CD4-positive, CD25-positive, alpha-beta regulatory T cell (primary cell): ENCODE measurements at regions not wholly inside any gene's neighbourhood (a gene's known extent, or its start where the extent isn't known, plus 50 kb on each side); places are given as distances from the start of the nearest gene placed in this dataset.
"Not testable (repeated sequence)": the region's sequence is repeated elsewhere in the genome, so short reads cannot be mapped to it uniquely, and the experiment has no call there.

ENCODE experiments used
- ATAC-seq, 2 donors: fragments of 150-1000 bp; cut with Tn5 transposase; one replicate each; pipeline ENCODE4 v1.10.0; 2021; ENCODE audit warnings: low read depth in 2 of 2, moderate number of reproducible peaks in 2 of 2, moderate library complexity in 1 of 2
- DNase-seq, 3 donors: peaks; one replicate each; pipeline versions ENCODE4 v3.0.0 to v3.0.0-alpha.2; 2012 to 2022; ENCODE audit warnings: mixed read lengths in 1 of 3
- H3K27ac ChIP-seq: one replicate; pipeline ENCODE4 v1.7.0; 2013; ENCODE audit warnings: mild to moderate bottlenecking, low read length; ENCODE audit not compliant: insufficient read depth, poor library complexity, severe bottlenecking
- H3K27me3 ChIP-seq: one replicate; pipeline ENCODE4 v1.7.0; 2013; ENCODE audit warnings: low read length; ENCODE audit not compliant: control insufficient read depth, insufficient read depth
- H3K36me3 ChIP-seq: one replicate; pipeline ENCODE4 v1.7.0; 2013; ENCODE audit warnings: mild to moderate bottlenecking, low read length, moderate library complexity; ENCODE audit not compliant: control insufficient read depth, insufficient read depth
- H3K4me1 ChIP-seq: 2 replicates; pipeline ENCODE4 v1.7.0; 2013; ENCODE audit warnings: mild to moderate bottlenecking, low read length; ENCODE audit not compliant: insufficient read depth, control insufficient read depth, poor library complexity, severe bottlenecking
- H3K4me3 ChIP-seq: one replicate; pipeline ENCODE4 v1.7.0; 2013; ENCODE audit warnings: low read depth, mild to moderate bottlenecking, low read length, moderate library complexity
- H3K9me3 ChIP-seq, 2 experiments: 1 replicate in 1 of 2; 2 replicates in 1 of 2; pipeline ENCODE4 v1.7.0; 2013; ENCODE audit warnings: low read length in 2 of 2, mild to moderate bottlenecking in 1 of 2, moderate library complexity in 1 of 2; ENCODE audit not compliant: control insufficient read depth in 2 of 2
- H3K27ac Mint-ChIP-seq, 3 donors: one replicate each; pipeline ENCODE4 v1.8.0; 2020 to 2022; ENCODE audit warnings: mild to moderate bottlenecking in 3 of 3, mixed read lengths in 3 of 3, moderate library complexity in 2 of 3
- H3K27me3 Mint-ChIP-seq: one replicate; pipeline ENCODE4 v1.8.0; 2022; ENCODE audit warnings: mild to moderate bottlenecking, mixed read lengths
- H3K36me3 Mint-ChIP-seq: one replicate; pipeline ENCODE4 v1.8.0; 2020; ENCODE audit warnings: mixed read lengths
- H3K4me1 Mint-ChIP-seq, 4 donors: one replicate each; pipeline ENCODE4 v1.8.0; 2020 to 2022; ENCODE audit warnings: mixed read lengths in 4 of 4, mild to moderate bottlenecking in 1 of 4
- H3K4me3 Mint-ChIP-seq, 4 donors: one replicate each; pipeline ENCODE4 v1.8.0; 2020 to 2022; ENCODE audit warnings: mild to moderate bottlenecking in 4 of 4, mixed read lengths in 4 of 4, moderate library complexity in 3 of 4
- H3K9me3 Mint-ChIP-seq, 7 donors: one replicate each; pipeline ENCODE4 v1.8.0; 2020 to 2022; ENCODE audit warnings: mixed read lengths in 7 of 7, mild to moderate bottlenecking in 3 of 7, moderate library complexity in 2 of 7

GRCh38 chr6:80523010-80523409 lies 416.5 kb downstream of the BCKDHB start:
- Histone ChIP-seq H3K36me3 (no peaks in the 10 kb centered on the region), H3K4me3 (no peak overlapping the region), H3K27ac (no peak overlapping the region), H3K27me3 (peaks cover 2% of the 10 kb centered on the region), H3K9me3 (no peaks in the 10 kb centered on the region), H3K4me1 (no peaks in the 10 kb centered on the region)
- Mint-ChIP-seq H3K4me3 (no peak overlapping the region), H3K4me1 (peaks cover 0 to 2% (median 0%) of the 10 kb centered on the region in 4 donors), H3K36me3 (no peaks in the 10 kb centered on the region), H3K27me3 (peaks cover 10% of the 10 kb centered on the region), H3K27ac (no peak overlapping the region), H3K9me3 (peaks cover 0 to 2% (median 0%) of the 10 kb centered on the region in 7 donors)
- ATAC-seq (no peak), DNase-seq (no peak)

GRCh38 chr6:80522576-80522975 lies 416.1 kb downstream of the BCKDHB start:
- Histone ChIP-seq H3K4me3 (no peak overlapping the region), H3K36me3 (no peaks in the 10 kb centered on the region), H3K4me1 (no peaks in the 10 kb centered on the region), H3K27ac (no peak overlapping the region), H3K9me3 (no peaks in the 10 kb centered on the region), H3K27me3 (peaks cover 2% of the 10 kb centered on the region)
- ATAC-seq, result no peak
- Mint-ChIP-seq H3K9me3 (peaks cover 0 to 2% (median 0%) of the 10 kb centered on the region in 7 donors), H3K4me1 (peaks cover 0 to 2% (median 0%) of the 10 kb centered on the region in 4 donors), H3K27ac (no peak overlapping the region), H3K4me3 (no peak overlapping the region), H3K27me3 (peaks cover 10% of the 10 kb centered on the region), H3K36me3 (no peaks in the 10 kb centered on the region)
- DNase-seq, result no peak

GRCh38 chr6:80519811-80520594 lies 413.5 kb downstream of the BCKDHB start:
- no peaks in the 10 kb centered on the region for H3K36me3 Mint-ChIP-seq

GRCh38 chr6:80517525-80517924 lies 411.1 kb downstream of the BCKDHB start:
- no peaks in the 10 kb centered on the region for H3K4me1 Mint-ChIP-seq
- no peaks in the 10 kb centered on the region for H3K36me3 Mint-ChIP-seq
- peaks cover 0 to 4% (median 0%) of the 10 kb centered on the region in 7 donors for H3K9me3 Mint-ChIP-seq
- Histone ChIP-seq H3K27ac (no peak overlapping the region), H3K4me3 (no peak overlapping the region), H3K36me3 (no peaks in the 10 kb centered on the region), H3K27me3 (peaks cover under 1% of the 10 kb centered on the region), H3K4me1 (no peaks in the 10 kb centered on the region), H3K9me3 (no peaks in the 10 kb centered on the region)
- ATAC-seq, result no peak
- H3K27me3 Mint-ChIP-seq, result peaks cover 4% of the 10 kb centered on the region
- DNase-seq, result no peak
- H3K27ac Mint-ChIP-seq, result no peak overlapping the region
- no peak overlapping the region for H3K4me3 Mint-ChIP-seq

More at GRCh38 chr6:80519811-80520594, 413.5 kb downstream of the BCKDHB start:
- DNase-seq, result no peak
- Histone ChIP-seq H3K4me1 (no peaks in the 10 kb centered on the region), H3K27me3 (peaks cover 2% of the 10 kb centered on the region), H3K36me3 (no peaks in the 10 kb centered on the region), H3K4me3 (no peak overlapping the region), H3K9me3 (no peaks in the 10 kb centered on the region), H3K27ac (no peak overlapping the region)
- peaks cover 0 to 2% (median 0%) of the 10 kb centered on the region in 4 donors for H3K4me1 Mint-ChIP-seq
- H3K27me3 Mint-ChIP-seq, result peaks cover 10% of the 10 kb centered on the region
- H3K27ac Mint-ChIP-seq, result no peak overlapping the region
- peaks cover 0 to 4% (median 0%) of the 10 kb centered on the region in 7 donors for H3K9me3 Mint-ChIP-seq
- no peak overlapping the region for H3K4me3 Mint-ChIP-seq
- no peak for ATAC-seq

GRCh38 chr6:80510521-80510920 lies 404.1 kb downstream of the BCKDHB start:
- H3K4me3 Mint-ChIP-seq, H3K36me3 ChIP-seq, H3K4me1 ChIP-seq, H3K27ac Mint-ChIP-seq, H3K4me3 ChIP-seq, H3K9me3 ChIP-seq, H3K27ac ChIP-seq, H3K27me3 ChIP-seq, H3K4me1 Mint-ChIP-seq, H3K9me3 Mint-ChIP-seq, H3K36me3 Mint-ChIP-seq, H3K27me3 Mint-ChIP-seq, DNase-seq, ATAC-seq: not testable (repeated sequence)

- Histone ChIP-seq H3K27me3 (no peaks in the 10 kb centered on the region), H3K4me1 (no peaks in the 10 kb centered on the region), H3K9me3 (no peaks in the 10 kb centered on the region), H3K36me3 (no peaks in the 10 kb centered on the region), H3K27ac (no peak overlapping the region), H3K4me3 (no peak overlapping the region)
- Mint-ChIP-seq H3K4me3 (no peak overlapping the region), H3K27ac (no peak overlapping the region), H3K27me3 (no peaks in the 10 kb centered on the region), H3K36me3 (no peaks in the 10 kb centered on the region), H3K4me1 (no peaks in the 10 kb centered on the region), H3K9me3 (peaks cover 0 to 7% (median 0%) of the 10 kb centered on the region in 7 donors)
- ATAC-seq, result no peak
- no peak for DNase-seq
Measured at GRCh38 chr6:80508885-80509630, 402.6 kb downstream of the BCKDHB start.

- no peak overlapping the region for H3K4me3 ChIP-seq
- Mint-ChIP-seq H3K4me1 (no peaks in the 10 kb centered on the region), H3K27me3 (peaks cover 4% of the 10 kb centered on the region), H3K4me3 (no peak overlapping the region), H3K9me3 (peaks cover 0 to 7% (median 0%) of the 10 kb centered on the region in 7 donors), H3K27ac (no peak overlapping the region), H3K36me3 (no peaks in the 10 kb centered on the region)
- DNase-seq (no peak), ATAC-seq (no peak)
- no peaks in the 10 kb centered on the region for H3K4me1 ChIP-seq
- no peaks in the 10 kb centered on the region for H3K36me3 ChIP-seq
- no peak overlapping the region for H3K27ac ChIP-seq
- no peaks in the 10 kb centered on the region for H3K27me3 ChIP-seq
- H3K9me3 ChIP-seq, result no peaks in the 10 kb centered on the region
Measured at GRCh38 chr6:80504882-80505281, 398.4 kb downstream of the BCKDHB start.
